ENCODE measurements at regions not wholly inside any gene's neighbourhood (a gene's known extent, or its start where the extent isn't known, plus 50 kb on each side); places are given as distances from the start of the nearest gene placed in this dataset.

GRCh38 chr6:8536122-8536521 is 100.8 kb upstream of the SLC35B3 start:
- H3K9me1 ChIP-seq (ENCODE audit: insufficient read depth, low read length), result no peaks in the 10 kb centered on the region
- no peak for DNase-seq
- ATAC-seq (ENCODE audit: low read depth), result no peak

More at GRCh38 chr6:8536122-8536521, 100.8 kb upstream of the SLC35B3 start:
- H3K9me3 ChIP-seq (ENCODE audit: control insufficient read depth, insufficient read depth, low read length), result peaks cover 11% of the 10 kb centered on the region
- no peak overlapping the region for H4K8ac ChIP-seq (ENCODE audit: low read depth in 2 of 2, low read length in 2 of 2)
- no peak overlapping the region for H2BK15ac ChIP-seq (ENCODE audit: low read depth, low read length)
- no peak overlapping the region for H2AK5ac ChIP-seq (ENCODE audit: low read depth, low read length)
- H3K18ac ChIP-seq (ENCODE audit: low read depth, low read length), result no peak overlapping the region
- no peak overlapping the region for H3K9ac ChIP-seq (ENCODE audit: low read depth, low read length)
- no peak overlapping the region for H3K27ac ChIP-seq (ENCODE audit: insufficient read depth, low read length)
- no peaks in the 10 kb centered on the region for H3K27me3 ChIP-seq (ENCODE audit: control insufficient read depth, insufficient read depth, low read length)
- no peak overlapping the region for H3K4me3 ChIP-seq (ENCODE audit: insufficient read depth, low read depth, low read length)
- H3K23ac ChIP-seq (ENCODE audit: low read depth, low read length), result no peak overlapping the region
- no peak overlapping the region for H3K4me2 ChIP-seq (ENCODE audit: low read depth, low read length)
- CTCF ChIA-PET, result no interaction called here
- no peak overlapping the region for H2BK20ac ChIP-seq (ENCODE audit: low read depth, low read length)
- H2BK120ac ChIP-seq (ENCODE audit: low read depth, low read length), result no peak overlapping the region
- H2BK5ac ChIP-seq (ENCODE audit: low read depth, low read length, poor library complexity, severe bottlenecking), result no peak overlapping the region
- H4K20me1 ChIP-seq (ENCODE audit: insufficient read depth, low read length), result no peaks in the 10 kb centered on the region
- BruUV-seq (replicated peaks), result no TSS peak
- no peak overlapping the region for H3K4ac ChIP-seq (ENCODE audit: low read depth, low read length)
- POLR2A ChIA-PET (ENCODE audit: unreplicated experiment), result no interaction called here
- in situ Hi-C loops (cut with MboI; ENCODE audit: low sequenced_read_pairs) (no loop called here), dilution Hi-C loops (cut with HindIII; ENCODE audit: low sequenced_read_pairs, unreplicated experiment) (no loop called here), intact Hi-C loops (cut with micrococcal nuclease) (no loop called here)
- TF ChIP-seq POLR2A (IDR thresholded peaks at IDR 0.05; ENCODE audit: low read depth, low read length), result no peak
- no peak for TF ChIP-seq NFE2L2 (IDR thresholded peaks at IDR 0.05; ENCODE audit: low read depth, low read length)
- TF ChIP-seq CHD1 (IDR thresholded peaks at IDR 0.05; ENCODE audit: low read depth, low read length), result no peak
- TF ChIP-seq MAZ (IDR thresholded peaks at IDR 0.05; ENCODE audit: borderline replicate concordance, low read depth, low read length), result no peak
- TF ChIP-seq CEBPB (IDR thresholded peaks at IDR 0.05; ENCODE audit: low read depth, low read length), result no peak
- TF ChIP-seq RFX5 (IDR thresholded peaks at IDR 0.05; ENCODE audit: low read depth, low read length), result no peak
- H3K56ac ChIP-seq (ENCODE audit: extremely low read depth, insufficient read depth, low read length), result no peak overlapping the region
- H4K91ac ChIP-seq (ENCODE audit: insufficient read depth, low read depth, low read length), result no peak overlapping the region
- no peaks in the 10 kb centered on the region for H3K36me3 ChIP-seq (ENCODE audit: control insufficient read depth, insufficient read depth, low read length)
- WGBS, 2 experiments (ENCODE audit: extremely low coverage in 2 of 2, insufficient read length in 1 of 2), result no CpG with 5 or more reads among the region's 3 CpGs
- no peaks in the 10 kb centered on the region for H3K79me1 ChIP-seq (ENCODE audit: low read depth in 1 of 2, low read length in 2 of 2)
- no peaks in the 10 kb centered on the region for H3K4me1 ChIP-seq (ENCODE audit: control insufficient read depth, insufficient read depth, low read length)
- H2AK9ac ChIP-seq (replicated peaks; ENCODE audit: low read depth, low read length, poor library complexity), result no peak overlapping the region
- H4K5ac ChIP-seq (ENCODE audit: low read depth, low read length), result no peak overlapping the region
- H2AFZ ChIP-seq (replicated peaks; ENCODE audit: low read length, poor library complexity), result no peak overlapping the region
- H3K14ac ChIP-seq (replicated peaks; ENCODE audit: low read depth, low read length), result no peak overlapping the region
